ENCODE measurements at regions not wholly inside any gene's neighbourhood (a gene's known extent, or its start where the extent isn't known, plus 50 kb on each side); places are given as distances from the start of the nearest gene placed in this dataset.
"Not testable (repeated sequence)": the region's sequence is repeated elsewhere in the genome, so short reads cannot be mapped to it uniquely, and the experiment has no call there.

DNA sequence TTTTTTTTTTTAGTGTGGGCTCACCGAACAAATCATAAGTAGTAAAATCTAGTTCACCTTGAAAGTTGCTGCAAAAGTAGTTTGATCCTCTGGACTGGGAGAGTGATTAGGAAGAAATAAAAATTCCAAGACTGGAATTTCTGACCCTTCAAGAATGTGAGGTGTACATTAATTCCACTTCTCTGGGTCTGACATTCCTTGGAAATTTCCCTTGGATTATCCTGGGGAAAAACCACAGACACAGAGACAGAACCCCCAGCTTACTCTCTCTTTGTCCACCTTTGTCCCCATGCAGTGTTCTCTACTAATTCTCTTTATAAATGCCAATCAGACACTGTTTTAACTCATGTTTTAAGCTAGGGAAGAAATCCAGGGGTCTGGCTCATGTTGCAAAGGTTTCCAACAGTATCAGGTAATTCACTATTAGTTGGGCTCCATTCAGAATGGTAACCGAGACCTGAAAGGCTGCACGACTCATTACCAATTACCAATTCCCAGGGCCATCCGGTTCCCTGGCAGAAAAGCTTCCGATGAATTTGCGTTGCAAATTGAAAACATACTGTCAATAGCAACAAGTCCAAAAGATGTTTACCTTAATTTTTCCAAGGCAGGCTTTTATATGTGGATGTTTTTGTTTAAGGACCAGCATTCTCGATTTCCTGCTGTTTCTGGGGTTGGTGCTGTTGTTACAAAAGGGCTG lies 86.3 kb downstream of the BAMBI start:
- H3K4me3 ChIP-seq, result no peak overlapping the region
- no peak for TF ChIP-seq POLR2A (IDR thresholded peaks at IDR 0.05)
- TF ChIP-seq, protein P1, sequence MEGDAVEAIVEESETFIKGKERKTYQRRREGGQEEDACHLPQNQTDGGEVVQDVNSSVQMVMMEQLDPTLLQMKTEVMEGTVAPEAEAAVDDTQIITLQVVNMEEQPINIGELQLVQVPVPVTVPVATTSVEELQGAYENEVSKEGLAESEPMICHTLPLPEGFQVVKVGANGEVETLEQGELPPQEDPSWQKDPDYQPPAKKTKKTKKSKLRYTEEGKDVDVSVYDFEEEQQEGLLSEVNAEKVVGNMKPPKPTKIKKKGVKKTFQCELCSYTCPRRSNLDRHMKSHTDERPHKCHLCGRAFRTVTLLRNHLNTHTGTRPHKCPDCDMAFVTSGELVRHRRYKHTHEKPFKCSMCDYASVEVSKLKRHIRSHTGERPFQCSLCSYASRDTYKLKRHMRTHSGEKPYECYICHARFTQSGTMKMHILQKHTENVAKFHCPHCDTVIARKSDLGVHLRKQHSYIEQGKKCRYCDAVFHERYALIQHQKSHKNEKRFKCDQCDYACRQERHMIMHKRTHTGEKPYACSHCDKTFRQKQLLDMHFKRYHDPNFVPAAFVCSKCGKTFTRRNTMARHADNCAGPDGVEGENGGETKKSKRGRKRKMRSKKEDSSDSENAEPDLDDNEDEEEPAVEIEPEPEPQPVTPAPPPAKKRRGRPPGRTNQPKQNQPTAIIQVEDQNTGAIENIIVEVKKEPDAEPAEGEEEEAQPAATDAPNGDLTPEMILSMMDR (IDR thresholded peaks at IDR 0.05), result no peak
- TF ChIP-seq EP300 (IDR thresholded peaks at IDR 0.05), result no peak
- TF ChIP-seq POLR2AphosphoS5 (IDR thresholded peaks at IDR 0.05), result no peak
- 69 to 82% methylated on average over 7 of the region's 7 CpGs for WGBS, 2 donors
- H3K9me3 ChIP-seq, result no peaks in the 10 kb centered on the region
- no peak overlapping the region for H3K27ac ChIP-seq
- ATAC-seq (ENCODE audit: low FRiP score in 2 of 2) (no peak), DNase-seq (no peak)
- no peaks in the 10 kb centered on the region for H3K4me1 ChIP-seq
- no peaks in the 10 kb centered on the region for H3K27me3 ChIP-seq
- H3K36me3 ChIP-seq, result no peaks in the 10 kb centered on the region

DNA sequence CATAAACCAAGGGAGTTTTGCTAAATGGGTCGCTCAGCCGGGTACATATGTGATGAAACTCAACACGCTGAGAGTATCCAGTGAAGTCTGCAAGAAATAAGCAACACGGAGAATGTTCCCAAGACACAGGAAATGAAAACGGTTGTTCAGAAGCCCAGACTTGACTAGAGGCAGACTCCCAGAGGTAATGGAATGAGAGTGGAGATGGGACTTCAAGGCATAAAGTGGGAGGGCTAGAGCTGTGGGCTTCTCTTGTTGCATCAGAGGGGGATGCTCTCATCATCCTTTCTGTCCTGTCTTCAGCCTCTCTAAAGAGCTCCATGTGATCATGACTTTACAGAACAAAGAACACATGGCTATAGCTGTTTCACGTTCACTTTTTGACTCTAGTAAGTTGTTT lies 88.3 kb downstream of the BAMBI start:
- no peaks in the 10 kb centered on the region for H3K36me3 ChIP-seq
- no peaks in the 10 kb centered on the region for H3K9me3 ChIP-seq
- H3K27ac ChIP-seq, result no peak overlapping the region
- DNase-seq (no peak), ATAC-seq (ENCODE audit: low FRiP score in 2 of 2) (no peak)
- no peaks in the 10 kb centered on the region for H3K27me3 ChIP-seq
- TF ChIP-seq POLR2AphosphoS5 (IDR thresholded peaks at IDR 0.05), result no peak
- TF ChIP-seq, protein P1 (IDR thresholded peaks at IDR 0.05), result no peak
- TF ChIP-seq POLR2A (IDR thresholded peaks at IDR 0.05), result no peak
- TF ChIP-seq EP300 (IDR thresholded peaks at IDR 0.05), result no peak
- H3K4me3 ChIP-seq, result no peak overlapping the region
- H3K4me1 ChIP-seq, result peaks cover 0 to 7% (median 0%) of the 10 kb centered on the region in 4 donors
- WGBS, 2 donors, result 75 to 82% methylated on average over 6 of the region's 6 CpGs

DNA sequence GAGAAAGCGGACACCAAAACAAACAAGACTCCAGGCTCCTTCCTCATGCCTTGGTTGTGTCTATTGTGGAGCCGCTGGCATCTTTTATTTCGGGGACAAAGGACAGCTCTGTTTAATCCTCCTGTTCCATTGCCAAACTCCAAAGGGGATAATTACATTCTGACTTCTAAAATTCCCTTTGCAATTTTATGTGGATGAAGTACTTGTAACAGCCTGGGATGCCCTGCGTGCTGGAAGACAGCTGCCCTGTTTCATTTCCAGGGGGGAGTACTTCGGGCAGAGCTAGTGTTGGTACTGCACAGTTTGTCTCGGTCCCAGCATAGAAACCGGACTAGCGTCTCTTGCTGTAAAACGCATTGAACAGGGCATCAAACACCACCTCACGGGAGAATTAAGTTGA lies 90.9 kb downstream of the BAMBI start:
- H3K4me3 ChIP-seq, result no peak overlapping the region
- H3K27me3 ChIP-seq, result no peaks in the 10 kb centered on the region
- H3K4me1 ChIP-seq, result peaks cover 0 to 7% (median 0%) of the 10 kb centered on the region in 4 donors
- no peak for DNase-seq
- no peak for ATAC-seq (ENCODE audit: low FRiP score in 2 of 2)
- 69 to 76% methylated on average over 10 of the region's 10 CpGs for WGBS, 2 donors
- H3K27ac ChIP-seq, result no peak overlapping the region
- no peaks in the 10 kb centered on the region for H3K9me3 ChIP-seq
- no peaks in the 10 kb centered on the region for H3K36me3 ChIP-seq
- TF ChIP-seq POLR2A (IDR thresholded peaks at IDR 0.05), result no peak
- TF ChIP-seq, protein P1 (IDR thresholded peaks at IDR 0.05), result no peak
- no peak for TF ChIP-seq POLR2AphosphoS5 (IDR thresholded peaks at IDR 0.05)
- TF ChIP-seq EP300 (IDR thresholded peaks at IDR 0.05), result no peak

DNA sequence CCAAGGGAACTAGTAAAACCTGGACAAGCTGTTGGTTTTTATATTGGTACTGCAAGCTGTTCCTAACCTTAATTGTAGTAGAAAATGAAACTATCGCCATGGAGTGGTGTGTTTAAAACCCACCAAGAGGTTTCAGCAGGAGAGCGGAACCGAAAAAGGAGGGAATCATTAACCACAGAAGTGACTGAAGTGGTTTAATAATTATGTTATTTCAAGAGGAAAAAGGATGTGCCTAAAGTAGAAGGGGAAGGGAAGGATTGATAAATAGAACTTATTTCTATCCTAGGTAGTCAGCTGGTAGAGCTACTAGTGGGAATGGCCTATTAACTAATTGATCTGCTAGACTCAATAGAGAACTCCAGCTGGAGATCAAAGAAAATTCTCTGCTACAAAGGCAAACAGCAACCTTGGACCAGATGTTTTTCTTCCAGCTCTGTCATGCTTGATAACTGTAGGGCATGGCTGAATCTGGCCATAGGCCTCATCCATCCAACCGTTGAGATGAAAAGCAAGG lies 91.8 kb downstream of the BAMBI start:
- no peaks in the 10 kb centered on the region for H3K27me3 ChIP-seq
- no peaks in the 10 kb centered on the region for H3K36me3 ChIP-seq
- no peak for DNase-seq
- H3K4me3 ChIP-seq, result no peak overlapping the region
- H3K4me1 ChIP-seq, result peaks cover 0 to 7% (median 0%) of the 10 kb centered on the region in 4 donors
- no peak overlapping the region for H3K27ac ChIP-seq
- no peaks in the 10 kb centered on the region for H3K9me3 ChIP-seq
- ATAC-seq (ENCODE audit: low FRiP score in 2 of 2), result no peak
- 23 to 37% methylated on average over 4 of the region's 4 CpGs for WGBS, 2 donors
- TF ChIP-seq, protein P1 (IDR thresholded peaks at IDR 0.05), result no peak
- no peak for TF ChIP-seq POLR2A (IDR thresholded peaks at IDR 0.05)
- no peak for TF ChIP-seq EP300 (IDR thresholded peaks at IDR 0.05)
- no peak for TF ChIP-seq POLR2AphosphoS5 (IDR thresholded peaks at IDR 0.05)

DNA sequence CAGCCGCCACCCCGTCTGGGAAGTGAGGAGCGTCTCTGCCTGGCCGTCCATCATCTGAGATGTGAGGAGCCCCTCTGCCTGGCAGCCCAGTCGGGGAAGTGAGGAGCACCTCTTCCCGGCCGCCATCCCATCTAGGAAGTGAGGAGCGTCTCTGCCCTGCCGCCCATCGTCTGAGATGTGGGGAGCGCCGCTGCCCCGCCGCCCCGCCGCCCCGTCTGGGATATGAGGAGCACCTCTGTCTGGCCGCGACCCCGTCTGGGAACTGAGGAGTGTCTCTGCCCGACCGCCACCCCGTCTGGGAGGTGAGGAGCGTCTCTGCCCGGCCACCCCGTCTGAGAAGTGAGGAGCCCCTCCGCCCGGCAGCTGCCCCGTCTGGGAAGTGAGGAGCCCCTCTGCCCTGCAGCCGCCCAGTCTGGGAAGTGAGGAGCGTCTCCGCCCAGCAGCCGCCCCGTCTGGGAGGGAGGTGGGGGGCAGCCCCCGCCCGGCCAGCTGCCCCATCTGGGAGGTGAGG lies 94.3 kb downstream of the BAMBI start:
- not testable (repeated sequence) for H3K4me3 ChIP-seq; H3K4me1 ChIP-seq; H3K9me3 ChIP-seq; H3K27ac ChIP-seq; H3K36me3 ChIP-seq; H3K27me3 ChIP-seq; ATAC-seq (ENCODE audit: low FRiP score in 2 of 2)
- peak in 1 of 2 donors; percentile 80 for DNase-seq
- WGBS, 2 donors, result 94 to 95% methylated on average over 7 to 24 of the region's 36 CpGs
